Heart left ventricle (tissue), 16 donors: ENCODE measurements at regions not wholly inside any gene's neighbourhood (a gene's known extent, or its start where the extent isn't known, plus 50 kb on each side); places are given as distances from the start of the nearest gene placed in this dataset.

Experiments
- ATAC-seq, 4 donors: fragments of 200-7000 bp; cut with Tn5 transposase; one replicate each; pipeline ENCODE4 v1.9.1; 2020 to 2022; ENCODE audit warnings: moderate library complexity in 4 of 4, mild to moderate bottlenecking in 3 of 4, moderate number of reproducible peaks in 1 of 4
- DNase-seq, 5 donors: peaks; one replicate each; pipeline ENCODE4 v3.0.0-alpha.2; 2020
- H3K27ac ChIP-seq, 12 donors: fragments of 200-600 bp; sonication (generic) in 4 of 12; one replicate each; pipeline versions ENCODE4 v1.5.0 to v1.8.0; 2016 to 2022; ENCODE audit warnings: mild to moderate bottlenecking in 2 of 12
- H3K27me3 ChIP-seq, 9 donors: fragments of 200-600 bp; sonication (generic) in 2 of 9; one replicate each; pipeline versions ENCODE4 v1.5.1 to v1.8.0; 2016 to 2022; ENCODE audit warnings: mild to moderate bottlenecking in 3 of 9
- H3K36me3 ChIP-seq, 9 donors: fragments of 200-600 bp; sonication (generic) in 2 of 9; one replicate each; pipeline versions ENCODE4 v1.5.0 to v1.8.0; 2018 to 2022; ENCODE audit warnings: mild to moderate bottlenecking in 2 of 9
- H3K4me1 ChIP-seq, 12 donors: fragments of 200-600 bp; sonication (generic) in 4 of 12; one replicate each; pipeline versions ENCODE4 v1.5.0 to v1.8.0; 2016 to 2022; ENCODE audit warnings: mild to moderate bottlenecking in 3 of 12
- H3K4me3 ChIP-seq, 12 donors: fragments of 200-600 bp; sonication (generic) in 4 of 12; one replicate each; pipeline versions ENCODE4 v1.5.0 to v1.8.0; 2017 to 2022; ENCODE audit warnings: mild to moderate bottlenecking in 9 of 12, moderate library complexity in 4 of 12
- H3K9me3 ChIP-seq, 12 donors: fragments of 200-600 bp; sonication (generic) in 4 of 12; one replicate each; pipeline versions ENCODE4 v1.5.0 to v1.8.0; 2016 to 2022; ENCODE audit warnings: mild to moderate bottlenecking in 1 of 12
- CTCF ChIP-seq, 12 donors: fragments of 200-600 bp; sonication (generic) in 4 of 12; IDR thresholded peaks; one replicate each; pipeline versions ENCODE4 v1.5.0 to v1.8.0; 2018 to 2022; ENCODE audit warnings: antibody characterized with exemption in 12 of 12, mild to moderate bottlenecking in 5 of 12
- POLR2A ChIP-seq, 2 donors: fragments of 450-650 bp; IDR thresholded peaks; one replicate each; pipeline ENCODE4 v1.6.1; 2017; ENCODE audit warnings: antibody characterized with exemption in 2 of 2, mild to moderate bottlenecking in 2 of 2, moderate library complexity in 2 of 2
- WGBS, 4 donors: extraction: QIAGEN DNeasy Blood & Tissue Kit in 2 of 4; methylation state at CpG; one replicate each; pipeline versions ENCODE4 v1.1.5 to v1.1.7; 2013 to 2018; 5-methylcytosine and 5-hydroxymethylcytosine counted together
- intact Hi-C, 10 donors: fragments of 100-400 bp; cut with DNase I; formaldehyde crosslinking; loops; one replicate each; pipeline versions ENCODE4 v1.11.1 to v1.14.2; 2022
- donor health status: ischemic (EF 13 %, LVEDD 7.1; RV severe dilation, severe dysfunction).
- donor health status: healthy with polysubstance abuse.
- donor health status: DM: no; HTN: yes; CAD: no.
- donor health status: DM: no; HTN: no; CAD: no.
- donor health status: ischemic (EF 25% LVEDD 6.9; RV normal size, moderate dysfunction).
- donor health status: ischemic (EF 25% LVEDD 5.7; RV mildly dilated, moderate dysfunction).
- donor health status: healthy.
- donor health status: DM: yes; HTN: yes; CAD: no.
- donor health status: ischemic (EF 35%, LVEDD 5.7; RV mildly dilated, moderate dysfunction).
- donor health status: nonischemic (EF 11% LVEDD 7.7; RV severe dilation, severe dysfunction).
- donor health status: DM: yes; HTN: yes; CAD: no.
- donor health status: PGD.
- donor health status: ischemic (EF 29% LVEDD 5.4; RV normal size, mild dysfunction).
- donor health status: nonischemic (EF 23%, LVEDD 6.1; RV moderate dilation, normal function).

- WGBS, 4 donors = 76 to 87% (median 80%) methylated on average over 8 of the region's 8 CpGs
- no peaks in the 10 kb centered on the region for H3K36me3 ChIP-seq
- no peak for ATAC-seq
- no peak for TF ChIP-seq POLR2A (IDR thresholded peaks at IDR 0.05)
- TF ChIP-seq CTCF (IDR thresholded peaks at IDR 0.05) = no peak
- DNase-seq = no peak
- H3K4me3 ChIP-seq = no peak overlapping the region
- intact Hi-C loops = loop anchor here in 1 of 10 donors (10.0 kb wide), 2 partner anchors 123 to 523 kb away; no protein-coding TSS in a partner anchor
- no peak overlapping the region for H3K27ac ChIP-seq
- peaks cover 0 to 17% (median 6%) of the 10 kb centered on the region in 12 donors for H3K4me1 ChIP-seq
- H3K27me3 ChIP-seq = peaks cover 0 to 2% (median 0%) of the 10 kb centered on the region in 9 donors
- no peaks in the 10 kb centered on the region for H3K9me3 ChIP-seq
These were observed 262.4 kb upstream of the HMGA2 start for GRCh38 chr12:65561798-65562382.

DNA sequence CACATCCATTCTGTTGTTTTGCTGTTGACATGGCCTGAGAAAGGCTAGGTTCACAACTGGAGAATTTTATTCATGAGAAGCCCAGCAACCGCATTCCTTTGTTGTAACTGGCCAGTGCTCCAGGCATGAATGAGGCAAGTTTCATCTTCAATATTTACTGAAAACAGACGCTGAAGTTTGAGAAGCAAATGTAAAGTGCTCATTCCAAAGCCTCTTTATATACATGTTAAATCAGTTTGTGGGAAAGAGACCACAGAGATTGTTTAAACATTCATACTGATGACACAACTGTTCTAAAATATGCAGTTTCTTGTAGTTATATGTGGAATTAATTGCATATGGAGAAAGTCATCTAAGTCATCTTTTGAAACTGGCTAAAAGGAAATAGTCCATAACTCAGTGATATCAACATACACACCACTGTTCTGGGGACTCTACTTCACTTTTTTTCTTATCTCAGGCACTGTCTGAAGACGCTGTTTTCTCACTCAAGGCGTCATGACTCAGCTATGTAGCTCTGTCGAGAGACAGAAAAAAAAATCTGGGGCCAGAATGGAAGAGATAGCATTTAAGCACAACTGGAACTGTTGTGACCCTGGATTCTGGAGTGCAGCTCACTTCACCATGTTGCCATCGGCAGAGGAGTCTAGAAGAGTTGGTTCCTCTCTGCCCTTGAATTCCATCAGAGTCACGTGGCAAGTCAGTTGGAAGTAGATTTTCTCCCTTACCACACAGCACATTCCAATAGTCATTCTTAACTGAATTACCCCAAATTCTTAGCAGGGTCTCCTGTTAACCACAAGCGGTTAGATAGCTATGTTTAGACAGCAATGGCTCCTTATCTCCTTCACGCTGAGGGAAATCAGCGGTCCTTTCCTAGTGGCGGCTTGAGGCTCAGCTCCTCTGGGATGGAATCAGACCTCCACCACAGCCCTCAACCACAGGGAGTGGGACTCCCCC is 258.4 kb upstream of the HMGA2 start:
- DNase-seq = no peak
- no peak overlapping the region for H3K4me3 ChIP-seq
- peaks cover 0 to 26% (median 12%) of the 10 kb centered on the region in 12 donors for H3K4me1 ChIP-seq
- H3K27me3 ChIP-seq = no peaks in the 10 kb centered on the region
- H3K36me3 ChIP-seq = no peaks in the 10 kb centered on the region
- H3K27ac ChIP-seq = peak overlapping the region in 4 of 12 donors; percentile 6 to 63 (median 48)
- intact Hi-C loops = loop anchor here in 1 of 10 donors (10.0 kb wide), 2 partner anchors 119 to 519 kb away; no protein-coding TSS in a partner anchor
- H3K9me3 ChIP-seq = no peaks in the 10 kb centered on the region
- TF ChIP-seq POLR2A (IDR thresholded peaks at IDR 0.05) (no peak), CTCF (IDR thresholded peaks at IDR 0.05) (no peak)
- 31 to 38% (median 36%) methylated on average over 11 of the region's 11 CpGs for WGBS, 4 donors
- peak; percentile 20 to 75 (median 43) for ATAC-seq

DNA sequence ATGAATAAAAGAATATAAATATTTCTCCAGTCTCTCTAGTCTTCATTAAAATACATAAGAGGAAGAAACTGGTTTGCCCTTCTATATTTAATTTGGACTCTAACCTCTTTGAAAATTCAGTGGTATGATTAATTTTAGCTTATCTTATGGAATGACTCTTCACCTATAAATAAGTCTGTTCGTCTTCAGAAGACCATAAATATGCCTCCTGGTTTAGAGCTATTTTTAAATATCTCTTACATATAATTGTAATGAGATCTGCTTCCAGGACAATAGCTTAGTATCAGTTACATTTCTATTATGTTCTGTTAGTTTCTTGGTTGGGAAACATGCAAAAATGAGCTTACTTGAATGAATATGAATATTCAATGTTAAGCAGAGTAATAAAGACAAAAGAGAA is 257.5 kb upstream of the HMGA2 start:
- peaks cover 0 to 26% (median 12%) of the 10 kb centered on the region in 12 donors for H3K4me1 ChIP-seq
- ATAC-seq (peak in 3 of 4 donors; percentile 46 to 68 (median 59)), DNase-seq (no peak)
- WGBS, 4 donors = 15 to 39% (median 29%) methylated on average over 1 of the region's 1 CpG
- no peaks in the 10 kb centered on the region for H3K27me3 ChIP-seq
- no peaks in the 10 kb centered on the region for H3K9me3 ChIP-seq
- no peak for TF ChIP-seq POLR2A (IDR thresholded peaks at IDR 0.05)
- no peak for TF ChIP-seq CTCF (IDR thresholded peaks at IDR 0.05)
- H3K27ac ChIP-seq = peak overlapping the region in 5 of 12 donors; percentile 25 to 63 (median 33)
- intact Hi-C loops = loop anchor here in 1 of 10 donors (10.0 kb wide), 2 partner anchors 118 to 518 kb away; no protein-coding TSS in a partner anchor
- H3K36me3 ChIP-seq = no peaks in the 10 kb centered on the region
- no peak overlapping the region for H3K4me3 ChIP-seq

DNA sequence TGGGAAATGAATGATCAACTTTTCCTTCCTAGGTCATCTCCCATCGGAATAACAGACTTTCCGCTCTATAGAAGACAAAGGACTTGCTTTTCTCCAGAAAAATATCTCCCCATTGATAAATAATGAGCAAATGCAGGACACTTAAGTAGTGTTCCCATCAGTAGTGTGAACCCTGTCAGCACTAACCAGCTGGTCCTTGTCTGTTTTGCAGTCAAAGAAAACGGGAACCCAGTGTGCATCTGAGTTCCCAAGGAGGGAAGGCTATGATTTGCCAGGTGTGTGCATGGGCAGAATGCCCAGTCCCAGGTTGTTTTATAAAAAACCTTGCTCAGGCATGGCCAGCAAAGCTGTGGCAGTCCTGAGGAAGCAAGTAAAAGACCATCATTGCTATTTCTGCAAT is 256.5 kb upstream of the HMGA2 start:
- no peaks in the 10 kb centered on the region for H3K27me3 ChIP-seq
- no peak overlapping the region for H3K4me3 ChIP-seq
- no peaks in the 10 kb centered on the region for H3K36me3 ChIP-seq
- peak overlapping the region in 1 of 12 donors; percentile 29 for H3K27ac ChIP-seq
- H3K4me1 ChIP-seq = peaks cover 0 to 26% (median 12%) of the 10 kb centered on the region in 12 donors
- no peak for TF ChIP-seq CTCF (IDR thresholded peaks at IDR 0.05)
- no peak for TF ChIP-seq POLR2A (IDR thresholded peaks at IDR 0.05)
- H3K9me3 ChIP-seq = no peaks in the 10 kb centered on the region
- ATAC-seq (no peak), DNase-seq (no peak)
- WGBS, 4 donors = 36 to 57% (median 47%) methylated on average over 3 of the region's 3 CpGs
- intact Hi-C loops = loop anchor here in 1 of 10 donors (10.0 kb wide), 2 partner anchors 117 to 517 kb away; no protein-coding TSS in a partner anchor
